Peyer's patch (tissue), 4 donors: ENCODE measurements at regions not wholly inside any gene's neighbourhood (a gene's known extent, or its start where the extent isn't known, plus 50 kb on each side); places are given as distances from the start of the nearest gene placed in this dataset.

Experiments
- CTCF ChIP-seq, 6 experiments: fragments of 450-650 bp in 4 of 6; fragments of 200-600 bp in 2 of 6; sonication (generic) in 1 of 6; IDR thresholded peaks; one replicate each; pipeline ENCODE4 v1.5.1; 2017 to 2019; ENCODE audit warnings: antibody characterized with exemption in 6 of 6, mild to moderate bottlenecking in 3 of 6, moderate library complexity in 1 of 6
- POLR2A ChIP-seq, 2 donors: fragments of 450-650 bp; IDR thresholded peaks; one replicate each; pipeline ENCODE4 v1.5.1; 2017; ENCODE audit warnings: antibody characterized with exemption in 2 of 2, mild to moderate bottlenecking in 2 of 2, moderate library complexity in 2 of 2

GRCh38 chr7:156064971-156065386, 252.7 kb upstream of the SHH start:
- TF ChIP-seq CTCF (IDR thresholded peaks at IDR 0.05) (no peak), POLR2A (IDR thresholded peaks at IDR 0.05) (no peak)
